Erythroblast (primary cell): ENCODE measurements at regions not wholly inside any gene's neighbourhood (a gene's known extent, or its start where the extent isn't known, plus 50 kb on each side); places are given as distances from the start of the nearest gene placed in this dataset.

ENCODE experiments used
- GATA1 ChIP-seq: IDR thresholded peaks from 2 replicates; pipeline ENCODE4 v1.6.1; 2011; ENCODE audit warnings: low read depth, mild to moderate bottlenecking, control low read depth, low read length, moderate library complexity
- POLR2A ChIP-seq: IDR thresholded peaks from 2 replicates; pipeline ENCODE4 v1.6.1; 2011; ENCODE audit warnings: mild to moderate bottlenecking, low read length

DNA sequence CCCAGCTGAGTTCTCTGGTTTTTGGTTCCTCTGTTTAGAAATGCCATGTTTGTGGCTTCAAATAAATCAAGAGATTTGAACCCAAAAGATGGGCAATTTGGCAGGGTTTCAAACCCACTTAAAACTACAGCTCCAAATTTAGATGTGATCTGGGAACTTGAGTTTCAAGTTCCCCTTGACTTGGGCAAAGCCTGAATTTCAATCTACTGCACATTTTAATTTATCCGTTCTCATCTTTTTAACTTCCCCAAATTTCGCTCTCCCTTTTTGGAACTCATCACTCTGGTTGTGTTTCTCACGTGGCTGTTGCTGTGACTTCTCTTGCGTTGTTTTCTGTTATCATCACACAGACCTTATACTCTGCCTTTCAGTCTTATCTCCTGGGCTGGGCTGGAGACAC lies 230.9 kb downstream of the CDC5L start:
- TF ChIP-seq POLR2A (no peak), GATA1 (no peak)
